ENCODE measurements at regions not wholly inside any gene's neighbourhood (a gene's known extent, or its start where the extent isn't known, plus 50 kb on each side); places are given as distances from the start of the nearest gene placed in this dataset.

DNA sequence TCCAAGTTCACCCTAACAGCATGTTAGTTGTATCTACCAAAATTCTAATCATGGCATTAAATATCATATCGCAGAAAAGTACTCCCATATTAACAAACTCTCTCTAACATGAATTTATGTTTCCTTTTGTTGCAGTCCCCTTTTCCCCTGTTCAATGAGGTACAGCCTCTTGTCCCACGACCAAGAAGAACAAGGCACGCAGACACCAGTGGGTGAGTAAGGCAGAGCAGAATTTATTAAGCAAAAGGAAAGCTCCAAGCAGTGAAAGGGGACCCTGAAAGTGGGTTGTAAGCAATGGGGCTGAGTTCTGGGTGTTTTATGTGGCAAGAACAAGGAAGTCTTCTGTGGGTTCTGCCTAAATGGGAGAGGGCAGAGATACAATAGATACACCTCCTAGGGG, 183.5 kb downstream of the LURAP1L start:
- no peaks in the 10 kb centered on the region for H3K4me1 Mint-ChIP-seq
- POLR2A ChIA-PET, result no interaction called here
- ATAC-seq (ENCODE audit: low read depth), result no peak

DNA sequence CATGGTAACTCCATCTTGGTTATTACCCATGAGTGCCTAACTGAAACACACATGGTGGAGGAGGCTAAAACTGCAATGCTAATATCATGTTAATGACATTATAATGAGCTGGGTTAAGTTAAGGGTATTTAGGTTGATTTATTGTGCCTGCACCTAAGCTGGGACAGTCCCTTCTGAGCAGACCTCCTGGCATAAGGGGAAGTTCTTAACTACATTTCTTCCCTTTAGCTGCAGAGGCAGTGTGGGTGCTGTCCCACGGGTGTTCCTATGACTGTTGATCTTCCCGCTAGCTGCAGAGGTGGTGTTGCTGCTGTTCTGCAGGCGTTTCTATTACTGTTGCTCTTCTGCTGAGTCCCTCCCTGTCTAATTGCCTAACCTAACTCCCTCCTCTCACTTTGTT, 183.9 kb downstream of the LURAP1L start:
- no peak overlapping the region for H3K4me3 Mint-ChIP-seq
- no peak for TF ChIP-seq CTCF (IDR thresholded peaks at IDR 0.05)
- no peak for TF ChIP-seq EZH2 (IDR thresholded peaks at IDR 0.05; ENCODE audit: borderline replicate concordance, insufficient read depth, low read depth, low read length, poor library complexity, severe bottlenecking)
- H3K79me2 ChIP-seq (ENCODE audit: control insufficient read depth, insufficient read depth, low read length), result no peaks in the 10 kb centered on the region
- no peak overlapping the region for H3K27ac ChIP-seq (ENCODE audit: low read length in 2 of 2)
- peaks cover 0 to 7% (median 0%) of the 10 kb centered on the region in 3 donors for H3K9me3 ChIP-seq (ENCODE audit: control extremely low read depth in 1 of 3, control insufficient read depth in 2 of 3, insufficient read depth in 1 of 3, low read length in 2 of 3)
- ChIA-PET POLR2A (no interaction called here), CTCF (no interaction called here)
- no peaks in the 10 kb centered on the region for H3K36me3 ChIP-seq (replicated peaks in 1 of 2; ENCODE audit: control extremely low read depth in 1 of 2, control insufficient read depth in 1 of 2, extremely low read depth in 1 of 2, insufficient read depth in 2 of 2, low read length in 1 of 2)
- H3K27me3 ChIP-seq (replicated peaks in 1 of 4; ENCODE audit: control extremely low read depth in 1 of 4, control insufficient read depth in 3 of 4, insufficient read depth in 4 of 4, low read length in 3 of 4), result no peaks in the 10 kb centered on the region
- H3K27ac Mint-ChIP-seq, result no peak overlapping the region
- H3K4me1 ChIP-seq (ENCODE audit: control insufficient read depth in 2 of 2, insufficient read depth in 2 of 2, low read length in 2 of 2), result no peaks in the 10 kb centered on the region
- no CpG with 5 or more reads among the region's 3 CpGs for WGBS (ENCODE audit: insufficient coverage)
- intact Hi-C loops (cut with micrococcal nuclease), result no loop called here
- no peak for DNase-seq
- no peak overlapping the region for H3K4me3 ChIP-seq (ENCODE audit: control extremely low read depth in 1 of 5, extremely low read depth in 1 of 5, insufficient read depth in 1 of 5, low read depth in 2 of 5, low read length in 4 of 5)
- no peaks in the 10 kb centered on the region for H3K27me3 Mint-ChIP-seq
- no peak for ATAC-seq (ENCODE audit: low read depth)
- H3K9me3 Mint-ChIP-seq (ENCODE audit: insufficient read depth), result peaks cover 8% of the 10 kb centered on the region
- H3K9ac ChIP-seq (ENCODE audit: low read length), result no peak overlapping the region
- no peaks in the 10 kb centered on the region for H4K20me1 ChIP-seq (ENCODE audit: control insufficient read depth, insufficient read depth, low read length, poor library complexity, severe bottlenecking)
- no peak overlapping the region for H2AFZ ChIP-seq (ENCODE audit: insufficient read depth, low read depth, low read length, poor library complexity, severe bottlenecking)
- no peaks in the 10 kb centered on the region for H3K4me1 Mint-ChIP-seq
- no peak overlapping the region for H3K4me2 ChIP-seq (replicated peaks; ENCODE audit: low read depth, low read length, poor library complexity, severe bottlenecking)

More for the DNA sequence above, 183.5 kb downstream of the LURAP1L start:
- Histone ChIP-seq H3K4me1 (ENCODE audit: control insufficient read depth in 2 of 2, insufficient read depth in 2 of 2, low read length in 2 of 2) (no peaks in the 10 kb centered on the region), H2AFZ (ENCODE audit: insufficient read depth, low read depth, low read length, poor library complexity, severe bottlenecking) (no peak overlapping the region), H3K27ac (ENCODE audit: low read length in 2 of 2) (no peak overlapping the region), H3K79me2 (ENCODE audit: control insufficient read depth, insufficient read depth, low read length) (no peaks in the 10 kb centered on the region), H3K9ac (ENCODE audit: low read length) (no peak overlapping the region), H3K36me3 (replicated peaks in 1 of 2; ENCODE audit: control extremely low read depth in 1 of 2, control insufficient read depth in 1 of 2, extremely low read depth in 1 of 2, insufficient read depth in 2 of 2, low read length in 1 of 2) (no peaks in the 10 kb centered on the region), H3K9me3 (ENCODE audit: control extremely low read depth in 1 of 3, control insufficient read depth in 2 of 3, insufficient read depth in 1 of 3, low read length in 2 of 3) (peaks cover 0 to 7% (median 0%) of the 10 kb centered on the region in 3 donors), H3K4me2 (replicated peaks; ENCODE audit: low read depth, low read length, poor library complexity, severe bottlenecking) (no peak overlapping the region), H3K4me3 (ENCODE audit: control extremely low read depth in 1 of 5, extremely low read depth in 1 of 5, insufficient read depth in 1 of 5, low read depth in 2 of 5, low read length in 4 of 5) (no peak overlapping the region), H3K27me3 (replicated peaks in 1 of 4; ENCODE audit: control extremely low read depth in 1 of 4, control insufficient read depth in 3 of 4, insufficient read depth in 4 of 4, low read length in 3 of 4) (no peaks in the 10 kb centered on the region), H4K20me1 (ENCODE audit: control insufficient read depth, insufficient read depth, low read length, poor library complexity, severe bottlenecking) (no peaks in the 10 kb centered on the region)
- Mint-ChIP-seq H3K4me3 (no peak overlapping the region), H3K9me3 (ENCODE audit: insufficient read depth) (peaks cover 8% of the 10 kb centered on the region), H3K27me3 (no peaks in the 10 kb centered on the region), H3K27ac (no peak overlapping the region)
- CTCF ChIA-PET, result no interaction called here
- 60% methylated on average over 1 of the region's 3 CpGs for WGBS (ENCODE audit: insufficient coverage)
- TF ChIP-seq EZH2 (IDR thresholded peaks at IDR 0.05; ENCODE audit: borderline replicate concordance, insufficient read depth, low read depth, low read length, poor library complexity, severe bottlenecking) (no peak), CTCF (IDR thresholded peaks at IDR 0.05) (no peak)
- DNase-seq, result no peak
- intact Hi-C loops (cut with micrococcal nuclease), result no loop called here

Measured in B cell (primary cell).